H54 (cell line): ENCODE measurements at regions not wholly inside any gene's neighbourhood (a gene's known extent, or its start where the extent isn't known, plus 50 kb on each side); places are given as distances from the start of the nearest gene placed in this dataset.

ENCODE experiments used
- DNase-seq: peaks from one replicate; pipeline ENCODE4 v3.0.0; 2011; ENCODE audit warnings: low spot score, mixed read lengths; ENCODE audit not compliant: insufficient read length
- FAIRE-seq: peaks from 3 replicates; lab custom pipeline; 2011; peaks lifted over from hg19 to GRCh38; lab: Jason Lieb, UNC
- POLR2A ChIP-seq: IDR thresholded peaks from 2 replicates; pipeline ENCODE4 v1.6.1; 2011; ENCODE audit warnings: low read depth, mild to moderate bottlenecking, low read length

DNA sequence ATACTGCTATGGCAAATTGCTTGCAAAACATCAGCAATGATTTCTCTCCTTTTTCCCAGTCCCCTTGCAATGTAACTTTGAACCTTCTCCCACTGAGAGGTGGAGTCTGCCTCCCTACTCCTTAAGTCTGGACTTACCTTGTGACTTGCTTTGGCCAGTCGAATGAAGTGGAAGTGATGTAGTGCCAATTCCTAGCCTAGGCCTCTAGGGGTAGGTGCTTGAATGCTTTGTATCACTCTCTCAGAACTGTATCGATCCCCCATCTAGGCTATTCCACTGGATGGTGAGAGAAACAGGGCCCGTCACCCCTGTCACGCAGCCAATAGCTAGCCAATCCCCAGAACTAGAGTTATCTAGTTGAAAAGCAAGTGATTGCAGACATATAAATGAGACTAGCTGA is 238.6 kb downstream of the BTBD3 start:
- TF ChIP-seq POLR2A = no peak
- FAIRE-seq = no peak
- no peak for DNase-seq

DNA sequence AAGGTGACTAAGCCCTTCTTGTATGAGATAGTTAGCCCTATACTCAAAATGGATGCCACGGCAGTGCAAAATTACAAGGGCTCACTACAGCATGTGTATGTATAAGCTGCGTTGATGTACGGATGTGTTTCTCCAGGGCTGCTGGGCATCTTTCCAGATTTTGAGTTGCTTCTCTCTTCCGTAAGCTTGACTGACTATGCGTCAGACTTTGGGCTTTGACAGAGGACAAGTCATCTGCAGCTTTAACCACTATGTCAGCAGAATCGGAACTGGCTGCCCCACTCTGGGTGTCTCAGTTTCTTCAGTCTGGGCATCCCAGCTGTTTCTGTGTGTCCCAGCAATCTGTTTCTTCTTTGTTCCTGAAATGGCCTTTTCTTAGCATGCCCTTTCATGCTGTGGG is 241.6 kb downstream of the BTBD3 start:
- no peak for FAIRE-seq
- TF ChIP-seq POLR2A = no peak
- DNase-seq = no peak

DNA sequence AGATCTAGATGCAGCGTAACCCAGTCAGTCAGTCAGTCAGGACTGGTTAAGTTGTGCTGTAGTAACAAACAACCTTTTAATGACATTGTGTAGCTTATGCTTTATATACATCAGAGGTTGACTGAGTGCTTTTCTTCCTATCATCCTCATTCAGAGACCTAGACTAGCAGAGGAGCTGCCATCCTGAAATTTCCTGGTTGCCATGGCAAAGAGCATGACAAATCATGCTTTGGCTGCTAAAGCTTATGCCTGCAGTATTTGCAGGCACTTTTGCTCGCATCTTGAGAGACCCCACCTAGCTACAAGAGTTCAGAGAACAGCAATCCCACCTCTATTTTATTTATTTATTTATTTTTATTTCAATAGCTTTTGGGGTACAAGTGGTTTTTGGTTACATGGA is 244.0 kb downstream of the BTBD3 start:
- DNase-seq (no peak), FAIRE-seq (no peak)
- no peak for TF ChIP-seq POLR2A

DNA sequence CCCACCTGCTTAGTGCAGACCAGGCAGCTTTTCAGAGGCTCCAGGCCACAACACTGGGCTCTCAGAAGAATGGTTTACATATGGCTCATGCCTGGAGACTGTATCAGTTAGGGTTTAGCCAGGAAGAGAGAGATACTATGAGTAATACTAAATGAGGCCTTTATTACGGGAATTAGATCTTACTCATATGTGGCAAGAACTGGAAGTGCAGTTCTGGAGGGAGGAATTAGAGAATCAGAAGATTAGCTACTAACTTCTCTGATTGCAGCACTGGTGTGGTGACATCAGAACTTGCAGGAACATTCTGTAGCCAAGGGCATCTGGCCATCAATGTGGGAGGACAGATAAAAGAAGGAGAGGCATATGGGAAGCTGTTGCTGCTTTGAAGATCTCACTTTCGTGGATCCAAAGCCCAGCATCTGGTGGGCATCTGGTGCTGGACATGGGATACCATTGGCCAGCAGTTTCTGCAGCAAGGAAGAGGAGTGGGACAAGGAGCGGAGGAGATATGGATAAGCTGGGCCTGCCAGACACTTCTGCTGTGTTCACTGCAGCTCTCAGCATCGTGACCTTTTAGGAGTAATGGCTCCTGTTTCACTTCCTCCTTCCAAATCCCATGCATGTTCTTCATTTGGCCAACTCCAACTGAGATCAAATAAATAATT is 248.5 kb downstream of the BTBD3 start:
- DNase-seq = no peak
- peak; percentile 15 for FAIRE-seq
- no peak for TF ChIP-seq POLR2A

DNA sequence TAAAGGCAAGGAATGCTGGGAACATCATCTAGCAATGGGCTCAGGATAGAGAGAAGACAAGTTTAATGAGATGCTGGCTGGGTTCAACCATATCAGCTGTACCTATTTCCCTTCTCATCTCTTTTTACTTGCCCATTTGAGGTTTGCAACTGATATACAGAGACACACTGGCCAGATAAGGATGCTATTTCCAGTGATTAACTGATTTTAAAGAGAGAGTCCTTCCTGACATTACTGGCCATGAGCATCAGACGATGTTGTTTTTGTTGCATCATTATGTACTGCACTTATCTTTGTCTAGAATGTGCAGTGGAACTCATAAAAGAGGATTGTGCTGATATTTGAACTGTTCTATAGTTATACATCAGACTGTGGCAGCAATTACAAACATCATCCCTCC is 252.7 kb downstream of the BTBD3 start:
- TF ChIP-seq POLR2A = no peak
- no peak for DNase-seq
- no peak for FAIRE-seq

DNA sequence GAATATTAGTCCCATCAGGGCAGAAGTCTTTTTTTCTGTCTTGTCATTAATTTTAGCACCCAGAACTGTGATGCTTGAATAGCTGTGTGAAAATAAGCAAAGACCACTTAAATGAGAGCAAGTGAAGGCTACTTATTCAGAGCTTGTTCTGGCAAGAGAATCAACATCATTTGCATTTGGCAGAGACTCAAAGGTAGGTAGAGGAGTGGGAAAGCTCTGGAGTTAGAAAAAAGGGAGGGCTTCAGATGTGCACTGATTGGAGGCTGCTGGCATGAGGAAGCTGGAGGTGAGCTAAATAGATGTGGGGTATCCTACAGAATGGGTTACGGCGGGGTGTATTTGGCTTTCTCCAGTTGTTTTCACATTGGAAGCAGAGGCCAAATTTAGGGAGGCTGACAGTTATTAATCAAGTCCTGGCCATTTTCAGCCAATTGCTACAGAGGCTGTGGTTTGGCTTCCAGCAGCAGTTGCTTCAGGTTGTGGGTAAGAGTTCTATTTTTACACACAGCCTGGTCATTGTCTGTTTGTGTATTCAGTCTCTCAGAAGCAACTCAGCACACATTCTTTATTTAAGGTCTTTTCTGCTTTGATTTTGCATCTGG is 254.3 kb downstream of the BTBD3 start:
- FAIRE-seq (no peak), DNase-seq (no peak)
- no peak for TF ChIP-seq POLR2A

DNA sequence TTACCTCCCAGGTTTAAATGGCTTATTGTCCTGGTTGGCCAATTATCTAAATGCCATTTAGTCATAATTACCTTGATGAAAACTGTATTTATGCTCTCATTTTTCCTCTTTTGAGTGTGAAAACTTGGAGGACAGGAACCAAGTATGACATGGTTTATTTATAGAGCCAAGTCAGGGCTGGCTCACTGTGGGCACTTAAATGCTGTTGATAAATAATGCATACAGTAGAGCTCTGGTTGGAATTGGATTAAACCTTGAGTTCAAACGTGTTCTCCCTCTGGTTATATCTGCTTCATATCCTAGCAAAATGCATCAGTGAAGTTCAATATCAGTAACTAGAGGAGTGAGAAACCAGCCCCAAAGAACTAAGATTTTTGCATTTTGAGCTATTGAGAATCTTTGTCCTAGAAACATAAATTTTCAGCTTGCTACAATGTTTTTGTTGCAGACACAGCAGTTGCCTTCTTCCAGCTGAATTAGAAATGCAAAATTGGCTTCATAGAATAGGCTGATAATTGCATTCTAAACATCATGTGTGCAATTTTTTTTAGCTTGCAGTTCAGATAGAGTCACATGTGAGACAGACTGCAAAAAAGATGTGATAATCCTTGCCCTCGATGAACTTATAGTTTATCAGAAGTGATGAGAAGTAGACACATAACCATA is 255.8 kb downstream of the BTBD3 start:
- no peak for DNase-seq
- TF ChIP-seq POLR2A = no peak
- no peak for FAIRE-seq

DNA sequence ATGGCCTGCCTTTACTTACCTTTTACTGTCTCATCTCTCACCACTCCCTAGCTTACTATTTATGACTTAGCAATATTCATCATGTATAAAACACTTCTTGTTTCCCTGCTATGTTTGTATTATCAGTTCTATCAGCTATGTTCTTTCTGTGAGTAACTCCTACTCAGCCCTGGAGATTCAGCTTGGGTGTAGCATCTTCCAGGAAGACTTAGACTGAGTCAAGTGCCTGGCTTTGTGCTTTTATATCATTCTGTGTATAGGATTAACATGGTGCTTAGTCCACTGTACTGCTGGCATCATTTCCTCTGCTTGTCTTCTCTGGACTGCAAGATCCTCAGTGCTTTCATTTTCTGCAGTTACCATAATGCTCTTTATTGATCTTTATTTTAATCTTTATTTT is 257.8 kb downstream of the BTBD3 start:
- TF ChIP-seq POLR2A = no peak
- DNase-seq = no peak
- no peak for FAIRE-seq

DNA sequence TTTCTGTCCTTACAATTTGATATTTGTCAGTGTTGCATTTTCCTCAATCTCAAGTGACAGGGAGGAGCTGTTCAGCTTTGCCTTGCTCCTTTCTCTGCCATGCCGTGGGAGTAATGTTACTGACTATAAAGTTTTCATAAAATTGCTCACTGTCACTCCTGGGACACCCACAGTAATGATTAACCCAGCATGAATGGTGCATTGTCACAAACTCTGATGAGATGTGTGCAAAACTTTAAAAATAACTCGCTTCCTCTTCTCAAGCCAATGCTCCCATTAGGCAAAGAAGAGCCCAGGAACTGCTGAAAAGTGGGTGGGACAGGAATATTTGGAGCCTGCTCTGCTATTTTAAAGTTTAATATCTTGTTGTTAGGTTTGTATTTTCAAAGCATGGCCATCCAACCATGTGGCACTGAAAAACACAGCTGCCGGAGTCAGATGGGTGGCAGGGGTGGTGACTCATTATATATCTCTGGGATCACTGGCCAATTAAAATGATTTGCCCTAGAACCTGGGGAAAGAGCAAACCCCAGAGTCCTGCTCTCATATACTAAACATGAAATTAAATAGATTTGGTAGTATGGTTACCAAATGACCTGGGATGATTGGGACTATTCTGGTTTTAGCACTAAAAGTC is 260.1 kb downstream of the BTBD3 start:
- DNase-seq (no peak), FAIRE-seq (no peak)
- no peak for TF ChIP-seq POLR2A

DNA sequence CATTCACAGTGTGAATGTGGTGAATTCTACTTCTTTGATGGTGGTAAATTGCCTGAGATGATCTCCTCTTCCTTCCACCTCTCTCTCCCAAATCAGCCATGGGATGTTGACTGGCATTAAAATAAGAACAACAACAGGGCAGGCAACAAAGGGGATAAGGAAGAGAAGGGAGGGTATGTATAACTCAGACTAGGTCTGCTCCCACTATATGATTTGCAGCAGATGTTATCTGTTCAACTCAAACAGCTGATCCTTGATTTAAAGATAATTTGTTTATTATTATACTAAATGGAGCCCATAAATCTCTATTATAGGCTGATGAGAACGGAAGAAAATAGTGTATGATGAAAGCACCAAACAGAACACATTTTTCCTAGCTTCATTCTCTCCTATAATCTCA is 262.0 kb downstream of the BTBD3 start:
- no peak for DNase-seq
- FAIRE-seq = no peak
- TF ChIP-seq POLR2A = no peak

DNA sequence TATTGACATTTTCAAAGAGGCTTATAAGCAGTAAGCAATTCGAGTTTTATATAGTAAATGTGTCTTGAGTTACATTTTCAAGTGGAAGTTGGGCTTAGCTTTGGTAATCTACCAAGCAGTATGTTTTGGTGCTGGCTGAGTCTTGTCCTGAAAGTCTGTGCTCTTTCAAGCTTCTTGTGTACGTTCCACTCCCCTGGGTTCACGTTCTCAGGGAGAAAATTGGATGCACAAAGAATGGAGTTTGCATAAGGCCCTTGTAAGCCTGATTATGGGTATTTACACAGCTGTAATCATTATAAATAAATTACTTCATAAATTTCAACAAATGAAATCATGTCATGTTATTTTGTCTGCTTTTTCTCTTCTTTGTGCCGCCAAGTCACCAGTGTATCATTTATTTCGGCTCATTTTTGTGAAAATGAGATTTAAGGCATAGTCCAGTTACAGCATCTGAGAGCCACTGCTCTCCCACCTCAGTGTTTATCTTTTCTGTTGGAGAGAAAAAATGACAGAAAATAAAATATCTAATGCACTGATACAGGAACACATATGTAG is 262.5 kb downstream of the BTBD3 start:
- no peak for FAIRE-seq
- TF ChIP-seq POLR2A = no peak
- DNase-seq = no peak

DNA sequence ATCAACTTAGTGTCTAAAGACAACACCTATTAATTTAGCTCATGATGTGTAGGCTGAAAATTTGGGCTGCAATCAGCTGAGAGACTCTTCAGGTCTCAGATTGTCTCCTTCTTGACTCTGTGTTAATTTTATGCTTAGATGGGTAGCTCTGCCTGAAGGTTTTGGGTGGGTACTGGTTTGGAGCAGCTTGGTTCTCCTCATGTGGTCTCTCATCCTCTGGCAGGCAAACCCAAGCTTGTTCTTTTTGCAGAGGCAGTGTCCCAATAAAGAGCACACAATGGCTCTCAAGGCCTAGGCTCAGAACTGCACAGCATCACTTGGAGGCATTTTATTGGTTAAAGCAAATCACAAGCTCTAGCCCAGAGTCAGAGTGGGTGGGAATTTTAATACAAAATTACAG is 280.6 kb downstream of the BTBD3 start:
- DNase-seq = no peak
- FAIRE-seq = no peak
- TF ChIP-seq POLR2A = no peak

DNA sequence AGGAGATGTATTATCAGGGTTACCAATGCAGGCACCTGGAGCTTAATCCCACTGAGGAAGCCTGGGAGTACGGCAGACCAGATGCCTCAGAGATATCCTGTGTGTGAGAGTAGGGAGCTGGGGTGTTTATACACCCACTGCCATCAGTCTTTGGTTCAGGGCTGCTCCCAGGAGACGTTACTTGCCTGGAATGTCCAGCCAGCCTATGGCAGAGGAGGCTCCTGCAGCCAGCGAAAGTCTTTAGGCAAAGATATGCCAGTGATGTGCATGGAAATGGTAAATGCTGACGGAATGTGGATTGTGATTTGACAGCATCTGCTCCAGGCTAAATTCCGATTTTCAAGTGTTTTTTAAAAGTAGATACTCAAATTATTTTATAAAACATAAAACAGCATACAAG is 282.0 kb downstream of the BTBD3 start:
- FAIRE-seq = no peak
- no peak for DNase-seq
- TF ChIP-seq POLR2A = no peak

DNA sequence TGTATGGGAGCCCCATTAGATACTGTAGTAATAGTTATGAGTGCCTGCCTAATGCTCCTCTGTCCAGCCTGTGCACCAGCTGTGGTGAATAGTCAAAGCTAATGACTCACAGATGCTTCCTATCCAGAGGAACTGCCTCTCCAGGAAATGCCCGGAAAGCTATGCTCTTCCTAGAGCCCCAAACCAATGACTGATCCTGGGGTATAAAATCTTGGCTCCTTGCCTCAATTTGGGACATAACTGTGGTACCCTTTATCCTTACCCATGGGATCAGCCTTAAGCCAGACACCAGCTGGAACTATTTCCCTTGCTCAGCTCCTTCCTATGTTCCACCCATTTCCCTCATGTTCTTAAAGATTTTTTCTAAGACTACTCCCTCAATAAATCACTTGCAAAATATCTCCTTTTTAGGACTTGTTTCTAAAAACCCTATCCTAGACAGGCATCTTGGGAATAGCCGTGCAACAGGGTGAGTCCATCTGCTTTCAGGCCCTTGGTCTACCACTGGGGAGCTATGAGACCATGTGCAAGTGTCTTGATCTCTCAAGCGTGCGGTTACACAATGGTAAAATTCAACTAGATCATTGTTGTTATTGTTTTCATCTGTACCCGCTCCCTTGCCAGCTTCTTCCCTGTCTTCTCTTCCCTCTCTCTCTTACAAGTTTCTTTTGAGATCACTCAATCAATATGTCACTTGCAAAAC is 283.7 kb downstream of the BTBD3 start:
- FAIRE-seq (no peak), DNase-seq (no peak)
- TF ChIP-seq POLR2A = no peak

DNA sequence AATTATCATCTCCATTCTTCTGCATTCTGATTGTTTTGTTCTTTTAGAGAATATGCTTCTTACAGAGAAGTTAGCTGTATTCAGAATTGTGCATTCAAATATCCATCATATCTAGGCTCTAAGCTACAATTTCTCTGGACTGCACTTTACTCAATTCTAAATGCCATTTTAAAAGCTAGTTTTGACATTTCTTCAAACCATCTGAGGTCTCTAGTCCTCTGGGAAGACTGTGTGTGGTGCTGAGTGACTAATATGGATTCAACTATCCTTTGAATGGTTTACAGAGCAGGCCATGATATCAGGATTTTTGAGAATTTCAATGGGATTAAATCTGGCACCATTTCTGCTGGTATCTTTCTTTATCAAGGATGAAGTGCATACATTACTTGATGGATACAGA is 285.7 kb downstream of the BTBD3 start:
- DNase-seq (no peak), FAIRE-seq (no peak)
- TF ChIP-seq POLR2A = no peak
